Small intestine (tissue), 7 donors: ENCODE measurements at regions not wholly inside any gene's neighbourhood (a gene's known extent, or its start where the extent isn't known, plus 50 kb on each side); places are given as distances from the start of the nearest gene placed in this dataset.
A peak's percentile ranks its signal among the peaks of the same experiment; 100 is the strongest.
"Not testable (repeated sequence)": the region's sequence is repeated elsewhere in the genome, so short reads cannot be mapped to it uniquely, and the experiment has no call there.

Experiments used
- DNase-seq, 2 donors: peaks; one replicate each; pipeline versions ENCODE4 v3.0.0 to v3.0.0-alpha.2; 2013
- FAIRE-seq: peaks from 2 replicates; lab custom pipeline; 2012; peaks lifted over from hg19 to GRCh38; lab: Jason Lieb, UNC
- H3K27ac ChIP-seq, 3 donors: one replicate each; pipeline ENCODE4 v1.5.1; 2013; ENCODE audit warnings: low read length in 2 of 3, mild to moderate bottlenecking in 2 of 3, control low read depth in 1 of 3, inconsistent platforms in 1 of 3, low read depth in 1 of 3, moderate library complexity in 1 of 3
- H3K27me3 ChIP-seq, 3 donors: one replicate each; pipeline ENCODE4 v1.6.1; 2013; ENCODE audit warnings: low read length in 3 of 3, inconsistent platforms in 1 of 3; ENCODE audit not compliant: control insufficient read depth in 3 of 3, insufficient read depth in 3 of 3
- H3K36me3 ChIP-seq, 3 donors: one replicate each; pipeline ENCODE4 v1.6.1; 2013; ENCODE audit warnings: low read length in 3 of 3, inconsistent platforms in 1 of 3, low read depth in 1 of 3, mild to moderate bottlenecking in 1 of 3, moderate library complexity in 1 of 3; ENCODE audit not compliant: control insufficient read depth in 3 of 3, insufficient read depth in 2 of 3
- H3K4me1 ChIP-seq, 3 donors: one replicate each; pipeline ENCODE4 v1.6.1; 2013; ENCODE audit warnings: low read length in 2 of 3, inconsistent platforms in 1 of 3, low read depth in 1 of 3, mild to moderate bottlenecking in 1 of 3, moderate library complexity in 1 of 3; ENCODE audit not compliant: control insufficient read depth in 3 of 3, insufficient read depth in 2 of 3
- H3K4me3 ChIP-seq, 3 donors: one replicate each; pipeline ENCODE4 v1.5.1; 2013; ENCODE audit warnings: low read length in 3 of 3, control low read depth in 1 of 3, inconsistent platforms in 1 of 3, low read depth in 1 of 3, mild to moderate bottlenecking in 1 of 3, moderate library complexity in 1 of 3
- H3K9me3 ChIP-seq, 2 donors: one replicate each; pipeline ENCODE4 v1.6.1; 2013; ENCODE audit warnings: low read depth in 1 of 2, low read length in 1 of 2; ENCODE audit not compliant: control insufficient read depth in 2 of 2, insufficient read depth in 1 of 2
- WGBS, 3 donors: extraction: QIAGEN DNeasy Blood & Tissue Kit; methylation state at CpG; one replicate each; pipeline ENCODE4 v1.1.7; 2013; 5-methylcytosine and 5-hydroxymethylcytosine counted together
- donor health status: healthy with polysubstance abuse.
- donor health status: control.
- donor health status: control.
- donor health status: Bipolar disorder and iron deficiency.
- donor health status: healthy.

GRCh38 chr7:12927635-12928434 lies 240.4 kb downstream of the ARL4A start:
- no peaks in the 10 kb centered on the region for H3K36me3 ChIP-seq
- peak in 1 of 2 donors; percentile 26 for DNase-seq
- no peaks in the 10 kb centered on the region for H3K9me3 ChIP-seq
- 56 to 76% (median 67%) methylated on average over 4 of the region's 4 CpGs for WGBS, 3 donors
- no peak for FAIRE-seq
- no peak overlapping the region for H3K4me3 ChIP-seq
- H3K27me3 ChIP-seq = no peaks in the 10 kb centered on the region
- H3K27ac ChIP-seq = no peak overlapping the region
- H3K4me1 ChIP-seq = peaks cover 0 to 18% (median 0%) of the 10 kb centered on the region in 3 donors

- no peaks in the 10 kb centered on the region for H3K36me3 ChIP-seq
- DNase-seq (peak; percentile 51 to 60), FAIRE-seq (no peak)
- peaks cover 0 to 18% (median 0%) of the 10 kb centered on the region in 3 donors for H3K4me1 ChIP-seq
- no peaks in the 10 kb centered on the region for H3K9me3 ChIP-seq
- peak overlapping the region in 1 of 3 donors; percentile 69 for H3K27ac ChIP-seq
- no peak overlapping the region for H3K4me3 ChIP-seq
- 22 to 65% (median 30%) methylated on average over 1 of the region's 1 CpG for WGBS, 3 donors
- no peaks in the 10 kb centered on the region for H3K27me3 ChIP-seq
Observed at GRCh38 chr7:12929476-12930140, 242.2 kb downstream of the ARL4A start.

- Histone ChIP-seq H3K4me3 (no peak overlapping the region), H3K27ac (peak overlapping the region in 1 of 3 donors; percentile 27), H3K36me3 (no peaks in the 10 kb centered on the region), H3K9me3 (no peaks in the 10 kb centered on the region), H3K27me3 (no peaks in the 10 kb centered on the region), H3K4me1 (peaks cover 0 to 18% (median 0%) of the 10 kb centered on the region in 3 donors)
- DNase-seq = no peak
- WGBS, 3 donors = 55 to 73% (median 71%) methylated on average over 2 of the region's 2 CpGs
- no peak for FAIRE-seq
Observed at GRCh38 chr7:12930534-12930933, 243.1 kb downstream of the ARL4A start.

GRCh38 chr7:12931465-12931864 lies 244.0 kb downstream of the ARL4A start:
- not testable (repeated sequence) for DNase-seq, FAIRE-seq, H3K36me3 ChIP-seq, H3K9me3 ChIP-seq, H3K27me3 ChIP-seq, H3K4me3 ChIP-seq, H3K27ac ChIP-seq
- peaks cover 0 to 18% (median 0%) of the 10 kb centered on the region in 3 donors for H3K4me1 ChIP-seq
- 93% methylated on average over 19 of the region's 19 CpGs for WGBS, 3 donors

GRCh38 chr7:12939694-12940093 lies 252.3 kb downstream of the ARL4A start:
- WGBS, 3 donors = 92 to 94% (median 92%) methylated on average over 11 of the region's 11 CpGs
- DNase-seq = no peak
- Histone ChIP-seq H3K4me1 (peaks cover 0 to 18% (median 0%) of the 10 kb centered on the region in 3 donors), H3K9me3 (peaks cover 0 to 9% of the 10 kb centered on the region in 2 donors), H3K4me3 (no peak overlapping the region), H3K27me3 (no peaks in the 10 kb centered on the region), H3K27ac (no peak overlapping the region), H3K36me3 (no peaks in the 10 kb centered on the region)
- no peak for FAIRE-seq

- Histone ChIP-seq H3K4me3 (no peak overlapping the region), H3K27ac (peak overlapping the region in 1 of 3 donors; percentile 34), H3K9me3 (peaks cover 0 to 9% of the 10 kb centered on the region in 2 donors), H3K27me3 (no peaks in the 10 kb centered on the region), H3K4me1 (peaks cover 0 to 18% (median 0%) of the 10 kb centered on the region in 3 donors), H3K36me3 (no peaks in the 10 kb centered on the region)
- DNase-seq (no peak), FAIRE-seq (no peak)
- WGBS, 3 donors = 77 to 81% (median 77%) methylated on average over 8 of the region's 8 CpGs
Observed at GRCh38 chr7:12941512-12941911, 254.1 kb downstream of the ARL4A start.

GRCh38 chr7:12942609-12943008 lies 255.2 kb downstream of the ARL4A start:
- DNase-seq = peak; percentile 46 to 73
- 13 to 44% (median 19%) methylated on average over 2 of the region's 2 CpGs for WGBS, 3 donors
- Histone ChIP-seq H3K4me3 (no peak overlapping the region), H3K9me3 (peaks cover 0 to 9% of the 10 kb centered on the region in 2 donors), H3K27me3 (no peaks in the 10 kb centered on the region), H3K4me1 (peaks cover 0 to 18% (median 0%) of the 10 kb centered on the region in 3 donors), H3K36me3 (no peaks in the 10 kb centered on the region), H3K27ac (peak overlapping the region in 1 of 3 donors; percentile 45)
- no peak for FAIRE-seq

- Histone ChIP-seq H3K4me3 (no peak overlapping the region), H3K27ac (no peak overlapping the region), H3K9me3 (peaks cover 0 to 9% of the 10 kb centered on the region in 2 donors), H3K4me1 (peaks cover 0 to 18% (median 0%) of the 10 kb centered on the region in 3 donors), H3K36me3 (no peaks in the 10 kb centered on the region), H3K27me3 (no peaks in the 10 kb centered on the region)
- FAIRE-seq (no peak), DNase-seq (no peak)
- 82 to 87% (median 82%) methylated on average over 2 of the region's 2 CpGs for WGBS, 3 donors
Observed at GRCh38 chr7:12943781-12944180, 256.3 kb downstream of the ARL4A start.
